Activated B cell treated with CpG ODN at 0.5 μM for 24 hours (primary cell): ENCODE measurements at regions not wholly inside any gene's neighbourhood (a gene's known extent, or its start where the extent isn't known, plus 50 kb on each side); places are given as distances from the start of the nearest gene placed in this dataset.

Experiments
- ATAC-seq: fragments of 200-7000 bp; cut with Tn5 transposase; one replicate; pipeline ENCODE4 v1.10.0; 2021; ENCODE audit warnings: low read depth, mild to moderate bottlenecking, moderate library complexity
- CTCF ChIA-PET: fragments of 350-600 bp; sonication (Branson Sonifier 250); formaldehyde crosslinking; loops from one replicate; lab custom pipeline; 2021; ENCODE audit warnings: antibody characterized with exemption; lab: Charles Lee
- POLR2A ChIA-PET: fragments of 350-600 bp; sonication (Branson Sonifier 250); formaldehyde crosslinking; loops from one replicate; lab custom pipeline; 2021; ENCODE audit warnings: antibody characterized with exemption; lab: Charles Lee
- DNase-seq: peaks from one replicate; pipeline ENCODE4 v3.0.0; 2022
- H3K27ac Mint-ChIP-seq: one replicate; pipeline ENCODE4 v1.8.0; 2020; ENCODE audit warnings: mixed read lengths
- H3K27me3 Mint-ChIP-seq: one replicate; pipeline ENCODE4 v1.8.0; 2021; ENCODE audit warnings: mixed read lengths
- H3K36me3 Mint-ChIP-seq: one replicate; pipeline ENCODE4 v1.8.0; 2021; ENCODE audit warnings: low read depth, mixed read lengths
- H3K4me1 Mint-ChIP-seq: one replicate; pipeline ENCODE4 v1.8.0; 2021; ENCODE audit warnings: mixed read lengths
- H3K4me3 Mint-ChIP-seq: one replicate; pipeline ENCODE4 v1.8.0; 2020; ENCODE audit warnings: mild to moderate bottlenecking, mixed read lengths
- H3K9me3 Mint-ChIP-seq: one replicate; pipeline ENCODE4 v1.8.0; 2020; ENCODE audit warnings: mixed read lengths
- intact Hi-C: fragments of 100-400 bp; cut with micrococcal nuclease; formaldehyde crosslinking; loops from one replicate; pipeline ENCODE4 v1.15.1; 2024
- TF ChIP-seq, protein P1 (sequence below): fragments of 200-600 bp; IDR thresholded peaks from one replicate; pipeline ENCODE4 v1.8.0; 2022; ENCODE audit warnings: antibody characterized with exemption, mild to moderate bottlenecking

DNA sequence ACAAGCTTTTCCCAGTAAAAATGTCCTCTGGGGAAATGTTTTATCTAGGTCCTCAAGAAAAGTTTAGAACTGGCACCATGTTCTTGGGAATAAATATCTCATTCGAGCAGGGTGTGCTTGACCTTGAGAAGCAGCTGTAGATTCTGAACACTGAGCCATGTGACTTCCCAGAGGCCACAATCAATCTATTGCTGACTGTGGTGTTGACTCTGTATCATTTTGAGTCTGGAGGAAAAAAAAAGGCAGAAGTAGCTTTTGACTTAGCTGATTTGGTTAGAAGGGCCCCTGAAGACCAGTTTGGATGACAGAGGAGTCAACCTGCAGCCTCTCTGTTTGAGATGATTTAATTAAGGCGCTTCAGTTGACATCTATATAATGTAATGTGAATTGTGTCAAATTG is 592.4 kb upstream of the SEL1L start:
- Mint-ChIP-seq H3K4me3 (no peak overlapping the region), H3K36me3 (no peaks in the 10 kb centered on the region), H3K9me3 (peaks cover 3% of the 10 kb centered on the region), H3K27ac (no peak overlapping the region), H3K4me1 (no peaks in the 10 kb centered on the region), H3K27me3 (no peaks in the 10 kb centered on the region)
- CTCF ChIA-PET = no interaction called here
- DNase-seq (no peak), ATAC-seq (no peak)
- POLR2A ChIA-PET = no interaction called here
- TF ChIP-seq, protein P1, sequence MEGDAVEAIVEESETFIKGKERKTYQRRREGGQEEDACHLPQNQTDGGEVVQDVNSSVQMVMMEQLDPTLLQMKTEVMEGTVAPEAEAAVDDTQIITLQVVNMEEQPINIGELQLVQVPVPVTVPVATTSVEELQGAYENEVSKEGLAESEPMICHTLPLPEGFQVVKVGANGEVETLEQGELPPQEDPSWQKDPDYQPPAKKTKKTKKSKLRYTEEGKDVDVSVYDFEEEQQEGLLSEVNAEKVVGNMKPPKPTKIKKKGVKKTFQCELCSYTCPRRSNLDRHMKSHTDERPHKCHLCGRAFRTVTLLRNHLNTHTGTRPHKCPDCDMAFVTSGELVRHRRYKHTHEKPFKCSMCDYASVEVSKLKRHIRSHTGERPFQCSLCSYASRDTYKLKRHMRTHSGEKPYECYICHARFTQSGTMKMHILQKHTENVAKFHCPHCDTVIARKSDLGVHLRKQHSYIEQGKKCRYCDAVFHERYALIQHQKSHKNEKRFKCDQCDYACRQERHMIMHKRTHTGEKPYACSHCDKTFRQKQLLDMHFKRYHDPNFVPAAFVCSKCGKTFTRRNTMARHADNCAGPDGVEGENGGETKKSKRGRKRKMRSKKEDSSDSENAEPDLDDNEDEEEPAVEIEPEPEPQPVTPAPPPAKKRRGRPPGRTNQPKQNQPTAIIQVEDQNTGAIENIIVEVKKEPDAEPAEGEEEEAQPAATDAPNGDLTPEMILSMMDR = no peak
- intact Hi-C loops = no loop called here

DNA sequence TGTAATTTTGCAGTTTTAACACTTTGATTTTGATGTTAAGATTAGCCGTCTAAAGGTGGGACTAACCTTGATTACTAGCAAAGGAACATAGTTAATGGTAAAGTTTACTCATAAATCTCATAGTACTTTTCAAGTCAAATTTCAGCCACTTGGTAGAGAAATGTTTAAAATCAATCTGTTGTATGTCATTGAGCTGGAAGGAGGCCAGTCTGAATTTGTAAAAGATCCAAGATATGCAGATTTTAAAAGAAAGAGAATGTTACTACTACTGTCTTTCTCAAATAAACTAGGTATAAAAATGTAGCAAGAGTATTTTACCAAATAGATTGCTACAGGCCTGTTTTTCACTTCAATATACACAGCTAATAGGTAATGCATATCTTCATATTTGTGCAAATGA is 600.8 kb upstream of the SEL1L start:
- Mint-ChIP-seq H3K4me1 (no peaks in the 10 kb centered on the region), H3K36me3 (no peaks in the 10 kb centered on the region), H3K9me3 (peaks cover 8% of the 10 kb centered on the region), H3K27ac (no peak overlapping the region), H3K4me3 (no peak overlapping the region), H3K27me3 (no peaks in the 10 kb centered on the region)
- TF ChIP-seq, protein P1 = no peak
- ATAC-seq (no peak), DNase-seq (no peak)
- ChIA-PET CTCF (no interaction called here), POLR2A (no interaction called here)
- intact Hi-C loops = no loop called here

DNA sequence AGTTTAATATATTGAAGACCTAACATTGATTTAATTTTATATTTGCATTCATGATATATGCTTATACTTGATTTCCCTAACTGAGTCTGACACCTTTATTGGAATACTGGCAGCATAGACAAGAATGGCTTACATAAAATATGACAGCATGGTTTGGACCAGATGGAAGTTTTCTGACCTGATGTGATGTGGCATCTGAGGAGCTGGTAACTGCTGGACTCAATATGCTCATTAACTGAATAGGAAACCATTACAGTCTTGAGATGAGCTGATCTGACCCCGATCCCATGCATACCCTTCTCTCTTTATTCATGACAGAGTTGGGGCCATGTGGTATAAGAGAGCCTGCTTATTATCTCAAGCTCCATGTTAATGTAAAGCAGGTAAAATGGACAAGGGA is 604.8 kb upstream of the SEL1L start:
- POLR2A ChIA-PET = no interaction called here
- Mint-ChIP-seq H3K27me3 (no peaks in the 10 kb centered on the region), H3K4me1 (no peaks in the 10 kb centered on the region), H3K27ac (no peak overlapping the region), H3K9me3 (peaks cover 24% of the 10 kb centered on the region), H3K36me3 (no peaks in the 10 kb centered on the region), H3K4me3 (no peak overlapping the region)
- CTCF ChIA-PET = no interaction called here
- intact Hi-C loops = no loop called here
- ATAC-seq (no peak), DNase-seq (no peak)
- TF ChIP-seq, protein P1 = no peak

DNA sequence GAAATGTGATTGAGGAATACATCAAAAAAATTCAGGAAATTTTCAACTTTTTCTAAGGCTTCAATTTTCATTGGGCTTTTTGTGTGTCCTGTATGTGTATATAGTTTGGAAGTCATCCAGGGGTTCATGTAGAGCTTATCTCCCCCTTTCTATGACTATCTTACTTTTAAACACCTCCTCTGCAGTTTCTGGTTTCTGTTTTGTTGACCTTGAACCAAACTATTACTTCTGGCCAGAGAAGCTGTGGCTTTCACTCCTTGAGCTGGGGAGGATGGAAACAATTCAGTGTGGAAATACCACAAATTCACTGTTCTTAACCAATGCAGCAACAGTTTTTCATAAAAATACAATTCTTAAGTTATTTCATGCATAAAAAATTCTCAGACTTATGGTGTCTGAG is 613.2 kb upstream of the SEL1L start:
- H3K27ac Mint-ChIP-seq = no peak overlapping the region
- H3K4me3 Mint-ChIP-seq = no peak overlapping the region
- CTCF ChIA-PET = no interaction called here
- H3K36me3 Mint-ChIP-seq = no peaks in the 10 kb centered on the region
- TF ChIP-seq, protein P1 = no peak
- POLR2A ChIA-PET = no interaction called here
- peaks cover 5% of the 10 kb centered on the region for H3K9me3 Mint-ChIP-seq
- ATAC-seq (no peak), DNase-seq (no peak)
- H3K27me3 Mint-ChIP-seq = no peaks in the 10 kb centered on the region
- H3K4me1 Mint-ChIP-seq = no peaks in the 10 kb centered on the region
- intact Hi-C loops = no loop called here

DNA sequence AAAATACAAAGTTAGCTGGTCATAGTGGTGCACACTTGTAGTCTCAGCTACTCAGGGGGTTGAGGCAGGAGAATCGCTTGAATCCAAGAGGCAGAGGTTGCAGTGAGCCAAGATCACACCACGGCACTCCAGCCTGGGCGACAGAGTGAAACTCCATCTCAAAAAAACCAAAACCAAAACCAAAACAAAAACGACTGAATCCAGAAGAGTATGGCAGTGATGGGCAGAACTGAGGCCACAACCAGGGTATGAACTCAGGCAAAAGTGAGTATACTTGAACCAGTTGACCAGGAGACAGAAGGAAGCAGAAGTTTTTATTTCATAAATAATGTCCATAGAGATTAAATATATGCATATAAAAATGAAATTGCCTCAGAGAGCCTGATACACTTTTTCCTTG is 620.0 kb upstream of the SEL1L start:
- no peak for ATAC-seq
- Mint-ChIP-seq H3K4me1 (no peaks in the 10 kb centered on the region), H3K27me3 (no peaks in the 10 kb centered on the region), H3K4me3 (no peak overlapping the region), H3K9me3 (no peaks in the 10 kb centered on the region), H3K36me3 (no peaks in the 10 kb centered on the region), H3K27ac (no peak overlapping the region)
- POLR2A ChIA-PET = no interaction called here
- TF ChIP-seq, protein P1 = no peak
- no peak for DNase-seq
- intact Hi-C loops = no loop called here
- CTCF ChIA-PET = no interaction called here
